GM12875 (cell line): ENCODE measurements at regions not wholly inside any gene's neighbourhood (a gene's known extent, or its start where the extent isn't known, plus 50 kb on each side); places are given as distances from the start of the nearest gene placed in this dataset.

Experiments used
- H3K4me3 ChIP-seq: one replicate; pipeline ENCODE4 v1.5.1; 2011; ENCODE audit warnings: low read depth, low read length, control low read depth
- CTCF ChIP-seq: IDR thresholded peaks from 2 replicates; pipeline ENCODE4 v1.5.1; 2011; ENCODE audit warnings: low read depth, mild to moderate bottlenecking, control low read depth, inconsistent platforms, low read length, moderate library complexity, borderline replicate concordance; ENCODE audit not compliant: insufficient read depth

- no peak for TF ChIP-seq CTCF
- H3K4me3 ChIP-seq = no peak overlapping the region
These were observed 93.0 kb upstream of the DAB2 start for GRCh38 chr5:39517800-39518199.

- no peak overlapping the region for H3K4me3 ChIP-seq
- TF ChIP-seq CTCF = no peak
These were observed 91.1 kb upstream of the DAB2 start for GRCh38 chr5:39515881-39516280.

GRCh38 chr5:39513236-39513635 is 88.5 kb upstream of the DAB2 start:
- TF ChIP-seq CTCF = no peak
- no peak overlapping the region for H3K4me3 ChIP-seq

GRCh38 chr5:39506211-39506610 is 81.4 kb upstream of the DAB2 start:
- no peak overlapping the region for H3K4me3 ChIP-seq
- no peak for TF ChIP-seq CTCF

GRCh38 chr5:39505791-39506190 is 81.0 kb upstream of the DAB2 start:
- H3K4me3 ChIP-seq = no peak overlapping the region
- no peak for TF ChIP-seq CTCF

GRCh38 chr5:39505363-39505762 is 80.6 kb upstream of the DAB2 start:
- H3K4me3 ChIP-seq = no peak overlapping the region
- TF ChIP-seq CTCF = no peak

- no peak for TF ChIP-seq CTCF
- no peak overlapping the region for H3K4me3 ChIP-seq
These were observed 78.4 kb upstream of the DAB2 start for GRCh38 chr5:39503155-39503554.
